Cardiac muscle cell (in vitro differentiated cells and primary cell): ENCODE measurements at regions not wholly inside any gene's neighbourhood (a gene's known extent, or its start where the extent isn't known, plus 50 kb on each side); places are given as distances from the start of the nearest gene placed in this dataset.

Experiments used
- DNase-seq, 2 donors: peaks; one replicate each; pipeline versions ENCODE4 v3.0.0 to v3.0.0-alpha.2; 2010 to 2017; ENCODE audit warnings: low read depth in 1 of 2, low spot score in 1 of 2
- H3K27ac ChIP-seq: fragments of 200-600 bp; sonication (generic); 2 replicates; pipeline ENCODE4 v1.5.1; 2016
- H3K27me3 ChIP-seq: fragments of 200-600 bp; sonication (generic); 2 replicates; pipeline ENCODE4 v1.6.0; 2016; ENCODE audit warnings: control low read depth
- H3K36me3 ChIP-seq: fragments of 200-600 bp; sonication (generic); 2 replicates; pipeline ENCODE4 v1.5.1; 2016; ENCODE audit warnings: control low read depth
- H3K4me1 ChIP-seq: fragments of 200-600 bp; sonication (generic); 2 replicates; pipeline ENCODE4 v1.8.1; 2017; ENCODE audit warnings: low read depth, mild to moderate bottlenecking, mixed run types
- H3K4me3 ChIP-seq: fragments of 200-600 bp; sonication (generic); 2 replicates; pipeline ENCODE4 v1.5.1; 2016; ENCODE audit warnings: mild to moderate bottlenecking
- H3K9me3 ChIP-seq: fragments of 200-600 bp; sonication (generic); 2 replicates; pipeline ENCODE4 v1.5.1; 2017; ENCODE audit warnings: low read depth, mild to moderate bottlenecking, control low read depth
- CTCF ChIP-seq: IDR thresholded peaks from 2 replicates; pipeline ENCODE4 v1.5.1; 2012; ENCODE audit warnings: low read depth, mild to moderate bottlenecking, low read length

- H3K27ac ChIP-seq, result no peak overlapping the region
- no peaks in the 10 kb centered on the region for H3K27me3 ChIP-seq
- DNase-seq, result no peak
- no peaks in the 10 kb centered on the region for H3K9me3 ChIP-seq
- TF ChIP-seq CTCF, result no peak
- H3K4me1 ChIP-seq, result no peaks in the 10 kb centered on the region
- no peaks in the 10 kb centered on the region for H3K36me3 ChIP-seq
- H3K4me3 ChIP-seq, result no peak overlapping the region
Observed at GRCh38 chr2:734496-734895, 57.3 kb upstream of the TMEM18 start.

GRCh38 chr2:733495-733894 is 56.3 kb upstream of the TMEM18 start:
- Histone ChIP-seq H3K27ac (no peak overlapping the region), H3K9me3 (no peaks in the 10 kb centered on the region), H3K4me3 (no peak overlapping the region), H3K27me3 (no peaks in the 10 kb centered on the region), H3K4me1 (no peaks in the 10 kb centered on the region), H3K36me3 (no peaks in the 10 kb centered on the region)
- TF ChIP-seq CTCF, result no peak
- no peak for DNase-seq

GRCh38 chr2:733001-733400 is 55.8 kb upstream of the TMEM18 start:
- H3K27me3 ChIP-seq, result no peaks in the 10 kb centered on the region
- no peaks in the 10 kb centered on the region for H3K9me3 ChIP-seq
- H3K4me1 ChIP-seq, result no peaks in the 10 kb centered on the region
- TF ChIP-seq CTCF, result no peak
- H3K36me3 ChIP-seq, result no peaks in the 10 kb centered on the region
- DNase-seq, result no peak
- no peak overlapping the region for H3K4me3 ChIP-seq
- no peak overlapping the region for H3K27ac ChIP-seq

- Histone ChIP-seq H3K4me3 (no peak overlapping the region), H3K4me1 (no peaks in the 10 kb centered on the region), H3K9me3 (no peaks in the 10 kb centered on the region), H3K36me3 (no peaks in the 10 kb centered on the region), H3K27ac (no peak overlapping the region), H3K27me3 (no peaks in the 10 kb centered on the region)
- no peak for DNase-seq
- no peak for TF ChIP-seq CTCF
Observed at GRCh38 chr2:731711-732110, 54.5 kb upstream of the TMEM18 start.

- H3K27me3 ChIP-seq, result no peaks in the 10 kb centered on the region
- no peak overlapping the region for H3K4me3 ChIP-seq
- no peak overlapping the region for H3K27ac ChIP-seq
- DNase-seq, result no peak
- no peaks in the 10 kb centered on the region for H3K9me3 ChIP-seq
- TF ChIP-seq CTCF, result no peak
- no peaks in the 10 kb centered on the region for H3K4me1 ChIP-seq
- H3K36me3 ChIP-seq, result no peaks in the 10 kb centered on the region
Observed at GRCh38 chr2:729376-729861, 52.2 kb upstream of the TMEM18 start.

- DNase-seq, result no peak
- H3K27ac ChIP-seq, result no peak overlapping the region
- TF ChIP-seq CTCF, result no peak
- no peaks in the 10 kb centered on the region for H3K4me1 ChIP-seq
- no peaks in the 10 kb centered on the region for H3K27me3 ChIP-seq
- H3K36me3 ChIP-seq, result no peaks in the 10 kb centered on the region
- no peaks in the 10 kb centered on the region for H3K9me3 ChIP-seq
- no peak overlapping the region for H3K4me3 ChIP-seq
Observed at GRCh38 chr2:728165-728564, 51.0 kb upstream of the TMEM18 start.
